ENCODE measurements at regions not wholly inside any gene's neighbourhood (a gene's known extent, or its start where the extent isn't known, plus 50 kb on each side); places are given as distances from the start of the nearest gene placed in this dataset.

GRCh38 chr2:236889791-236890704 lies 195.6 kb upstream of the COPS8 start:
- Mint-ChIP-seq H3K27ac (no peak overlapping the region), H3K4me1 (peaks cover 10% of the 10 kb centered on the region), H3K4me3 (no peak overlapping the region), H3K27me3 (ENCODE audit: low read depth) (no peaks in the 10 kb centered on the region), H3K9me3 (peaks cover 2% of the 10 kb centered on the region; the same call in 1 of the 2 replicates), H3K36me3 (no peaks in the 10 kb centered on the region)
- CTCF ChIA-PET = no interaction called here
- TF ChIP-seq RELA (CRISPR knock-in tag; IDR thresholded peaks at IDR 0.05; ENCODE audit: borderline replicate concordance) (no peak), ZNF671 (CRISPR knock-in tag; IDR thresholded peaks at IDR 0.05) (no peak)
- POLR2A ChIA-PET = no interaction called here
- ATAC-seq = no peak
- no peak for DNase-seq (ENCODE audit: low spot score)

DNA sequence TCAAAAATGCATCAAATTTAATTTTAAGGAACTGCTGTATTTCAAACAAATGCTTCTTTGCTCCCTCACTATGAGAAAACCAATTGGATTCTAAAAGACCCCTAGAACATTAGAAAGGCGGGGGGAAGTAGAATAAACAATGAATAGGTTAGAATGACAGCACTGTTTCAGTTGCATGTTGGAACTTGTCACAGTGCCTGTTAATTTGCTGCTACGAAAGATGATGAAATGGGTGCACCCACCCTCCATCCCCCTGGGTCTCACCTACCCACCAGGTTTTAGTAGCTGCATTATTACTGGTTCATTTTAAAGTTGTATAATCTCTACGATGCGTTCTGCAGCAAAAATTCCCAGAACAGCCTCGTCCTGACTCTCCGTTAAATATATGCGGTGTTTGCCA lies 193.0 kb upstream of the COPS8 start:
- Mint-ChIP-seq H3K36me3 (no peaks in the 10 kb centered on the region), H3K27me3 (ENCODE audit: low read depth) (no peaks in the 10 kb centered on the region), H3K4me3 (no peak overlapping the region), H3K4me1 (peaks cover 7% of the 10 kb centered on the region), H3K9me3 (peaks cover 6% of the 10 kb centered on the region; the same call in 1 of the 2 replicates), H3K27ac (no peak overlapping the region)
- ChIA-PET CTCF (no interaction called here), POLR2A (no interaction called here)
- TF ChIP-seq ZNF512 (CRISPR knock-in tag; IDR thresholded peaks at IDR 0.05; ENCODE audit: borderline replicate concordance) (no peak), ZNF219 (CRISPR knock-in tag; IDR thresholded peaks at IDR 0.05; ENCODE audit: borderline replicate concordance) (no peak), CTCF (IDR thresholded peaks at IDR 0.05) (no peak), CREB1 (CRISPR knock-in tag; IDR thresholded peaks at IDR 0.05) (no peak), FOXJ3 (CRISPR knock-in tag; IDR thresholded peaks at IDR 0.05; ENCODE audit: borderline replicate concordance) (no peak), ZNF423 (CRISPR knock-in tag; IDR thresholded peaks at IDR 0.05) (no peak), ELF4 (CRISPR knock-in tag; IDR thresholded peaks at IDR 0.05; ENCODE audit: low read depth) (no peak), NR3C1 (CRISPR knock-in tag; conservative IDR thresholded peaks at IDR 0.05; ENCODE audit: low read depth) (no peak), PRRX2 (CRISPR knock-in tag; IDR thresholded peaks at IDR 0.05) (no peak), ZNF121 (CRISPR knock-in tag; IDR thresholded peaks at IDR 0.05) (no peak), ERG (CRISPR knock-in tag; IDR thresholded peaks at IDR 0.05) (no peak), NFYB (CRISPR knock-in tag; conservative IDR thresholded peaks at IDR 0.05; ENCODE audit: low read depth) (no peak), ZNF425 (CRISPR knock-in tag; conservative IDR thresholded peaks at IDR 0.05) (no peak), GRHL2 (CRISPR knock-in tag; IDR thresholded peaks at IDR 0.05; ENCODE audit: insufficient replicate concordance, severe bottlenecking) (no peak)
- TF ChIP-seq, protein P1, sequence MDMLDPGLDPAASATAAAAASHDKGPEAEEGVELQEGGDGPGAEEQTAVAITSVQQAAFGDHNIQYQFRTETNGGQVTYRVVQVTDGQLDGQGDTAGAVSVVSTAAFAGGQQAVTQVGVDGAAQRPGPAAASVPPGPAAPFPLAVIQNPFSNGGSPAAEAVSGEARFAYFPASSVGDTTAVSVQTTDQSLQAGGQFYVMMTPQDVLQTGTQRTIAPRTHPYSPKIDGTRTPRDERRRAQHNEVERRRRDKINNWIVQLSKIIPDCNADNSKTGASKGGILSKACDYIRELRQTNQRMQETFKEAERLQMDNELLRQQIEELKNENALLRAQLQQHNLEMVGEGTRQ (CRISPR knock-in tag; IDR thresholded peaks at IDR 0.05) = no peak
- TF ChIP-seq, protein P2, sequence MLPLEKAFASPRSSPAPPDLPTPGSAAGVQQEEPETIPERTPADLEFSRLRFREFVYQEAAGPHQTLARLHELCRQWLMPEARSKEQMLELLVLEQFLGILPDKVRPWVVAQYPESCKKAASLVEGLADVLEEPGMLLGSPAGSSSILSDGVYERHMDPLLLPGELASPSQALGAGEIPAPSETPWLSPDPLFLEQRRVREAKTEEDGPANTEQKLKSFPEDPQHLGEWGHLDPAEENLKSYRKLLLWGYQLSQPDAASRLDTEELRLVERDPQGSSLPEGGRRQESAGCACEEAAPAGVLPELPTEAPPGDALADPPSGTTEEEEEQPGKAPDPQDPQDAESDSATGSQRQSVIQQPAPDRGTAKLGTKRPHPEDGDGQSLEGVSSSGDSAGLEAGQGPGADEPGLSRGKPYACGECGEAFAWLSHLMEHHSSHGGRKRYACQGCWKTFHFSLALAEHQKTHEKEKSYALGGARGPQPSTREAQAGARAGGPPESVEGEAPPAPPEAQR (CRISPR knock-in tag; IDR thresholded peaks at IDR 0.05) = no peak
- TF ChIP-seq, protein P3, sequence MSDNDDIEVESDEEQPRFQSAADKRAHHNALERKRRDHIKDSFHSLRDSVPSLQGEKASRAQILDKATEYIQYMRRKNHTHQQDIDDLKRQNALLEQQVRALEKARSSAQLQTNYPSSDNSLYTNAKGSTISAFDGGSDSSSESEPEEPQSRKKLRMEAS (CRISPR knock-in tag; IDR thresholded peaks at IDR 0.05) = no peak
- TF ChIP-seq, protein P4, sequence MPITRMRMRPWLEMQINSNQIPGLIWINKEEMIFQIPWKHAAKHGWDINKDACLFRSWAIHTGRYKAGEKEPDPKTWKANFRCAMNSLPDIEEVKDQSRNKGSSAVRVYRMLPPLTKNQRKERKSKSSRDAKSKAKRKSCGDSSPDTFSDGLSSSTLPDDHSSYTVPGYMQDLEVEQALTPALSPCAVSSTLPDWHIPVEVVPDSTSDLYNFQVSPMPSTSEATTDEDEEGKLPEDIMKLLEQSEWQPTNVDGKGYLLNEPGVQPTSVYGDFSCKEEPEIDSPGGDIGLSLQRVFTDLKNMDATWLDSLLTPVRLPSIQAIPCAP (CRISPR knock-in tag; IDR thresholded peaks at IDR 0.05) = no peak
- TF ChIP-seq, protein P5, sequence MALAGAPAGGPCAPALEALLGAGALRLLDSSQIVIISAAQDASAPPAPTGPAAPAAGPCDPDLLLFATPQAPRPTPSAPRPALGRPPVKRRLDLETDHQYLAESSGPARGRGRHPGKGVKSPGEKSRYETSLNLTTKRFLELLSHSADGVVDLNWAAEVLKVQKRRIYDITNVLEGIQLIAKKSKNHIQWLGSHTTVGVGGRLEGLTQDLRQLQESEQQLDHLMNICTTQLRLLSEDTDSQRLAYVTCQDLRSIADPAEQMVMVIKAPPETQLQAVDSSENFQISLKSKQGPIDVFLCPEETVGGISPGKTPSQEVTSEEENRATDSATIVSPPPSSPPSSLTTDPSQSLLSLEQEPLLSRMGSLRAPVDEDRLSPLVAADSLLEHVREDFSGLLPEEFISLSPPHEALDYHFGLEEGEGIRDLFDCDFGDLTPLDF (CRISPR knock-in tag; IDR thresholded peaks at IDR 0.05) = no peak
- DNase-seq (ENCODE audit: low spot score) (no peak), ATAC-seq (no peak)
